OCI-LY7 (cell line): ENCODE measurements at regions not wholly inside any gene's neighbourhood (a gene's known extent, or its start where the extent isn't known, plus 50 kb on each side); places are given as distances from the start of the nearest gene placed in this dataset.
"Not testable (repeated sequence)": the region's sequence is repeated elsewhere in the genome, so short reads cannot be mapped to it uniquely, and the experiment has no call there.

Experiments used
- EZH2phosphoT487 ChIP-seq: fragments of 200-600 bp; sonication (generic); IDR thresholded peaks from 2 replicates; pipeline ENCODE4 v1.6.1; 2018; ENCODE audit warnings: low read depth, borderline replicate concordance, mild to moderate bottlenecking, mixed run types, antibody characterized with exemption, low read length, moderate library complexity, mixed read lengths
- TF ChIP-seq, protein P1 (sequence below): fragments of 200-600 bp; sonication (generic); conservative IDR thresholded peaks from 2 replicates; pipeline ENCODE4 v1.5.1; 2014; ENCODE audit warnings: mild to moderate bottlenecking, antibody characterized with exemption, low read length, moderate library complexity, mixed read lengths

DNA sequence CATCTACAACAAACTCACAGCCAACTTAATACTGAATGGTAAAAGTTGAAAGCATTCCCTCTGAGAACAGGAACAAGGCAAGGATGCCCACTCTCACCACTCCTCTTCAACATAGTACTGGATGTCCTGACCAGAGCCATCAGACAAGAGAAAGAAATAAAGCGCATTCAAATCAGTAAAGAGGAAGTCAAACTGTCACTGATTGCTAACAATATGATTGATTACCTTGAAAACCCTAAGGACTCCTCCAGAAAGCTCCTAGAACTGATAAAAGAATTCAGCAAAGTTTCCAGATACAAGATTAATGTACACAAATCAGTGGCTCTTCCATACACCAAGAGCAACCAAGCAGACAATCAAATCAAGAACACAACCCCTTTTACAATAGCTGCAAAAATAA is 153.4 kb downstream of the LTN1 start:
- TF ChIP-seq, protein P1, sequence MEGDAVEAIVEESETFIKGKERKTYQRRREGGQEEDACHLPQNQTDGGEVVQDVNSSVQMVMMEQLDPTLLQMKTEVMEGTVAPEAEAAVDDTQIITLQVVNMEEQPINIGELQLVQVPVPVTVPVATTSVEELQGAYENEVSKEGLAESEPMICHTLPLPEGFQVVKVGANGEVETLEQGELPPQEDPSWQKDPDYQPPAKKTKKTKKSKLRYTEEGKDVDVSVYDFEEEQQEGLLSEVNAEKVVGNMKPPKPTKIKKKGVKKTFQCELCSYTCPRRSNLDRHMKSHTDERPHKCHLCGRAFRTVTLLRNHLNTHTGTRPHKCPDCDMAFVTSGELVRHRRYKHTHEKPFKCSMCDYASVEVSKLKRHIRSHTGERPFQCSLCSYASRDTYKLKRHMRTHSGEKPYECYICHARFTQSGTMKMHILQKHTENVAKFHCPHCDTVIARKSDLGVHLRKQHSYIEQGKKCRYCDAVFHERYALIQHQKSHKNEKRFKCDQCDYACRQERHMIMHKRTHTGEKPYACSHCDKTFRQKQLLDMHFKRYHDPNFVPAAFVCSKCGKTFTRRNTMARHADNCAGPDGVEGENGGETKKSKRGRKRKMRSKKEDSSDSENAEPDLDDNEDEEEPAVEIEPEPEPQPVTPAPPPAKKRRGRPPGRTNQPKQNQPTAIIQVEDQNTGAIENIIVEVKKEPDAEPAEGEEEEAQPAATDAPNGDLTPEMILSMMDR = not testable (repeated sequence)
- TF ChIP-seq EZH2phosphoT487 = not testable (repeated sequence)
